GM21515 (cell line): ENCODE measurements at regions not wholly inside any gene's neighbourhood (a gene's known extent, or its start where the extent isn't known, plus 50 kb on each side); places are given as distances from the start of the nearest gene placed in this dataset.

ENCODE experiments used
- ATAC-seq: cut with Tn5 transposase; IDR thresholded peaks from one replicate; pipeline ENCODE4 v1.9.1; 2021; ENCODE audit not compliant: unreplicated experiment

DNA sequence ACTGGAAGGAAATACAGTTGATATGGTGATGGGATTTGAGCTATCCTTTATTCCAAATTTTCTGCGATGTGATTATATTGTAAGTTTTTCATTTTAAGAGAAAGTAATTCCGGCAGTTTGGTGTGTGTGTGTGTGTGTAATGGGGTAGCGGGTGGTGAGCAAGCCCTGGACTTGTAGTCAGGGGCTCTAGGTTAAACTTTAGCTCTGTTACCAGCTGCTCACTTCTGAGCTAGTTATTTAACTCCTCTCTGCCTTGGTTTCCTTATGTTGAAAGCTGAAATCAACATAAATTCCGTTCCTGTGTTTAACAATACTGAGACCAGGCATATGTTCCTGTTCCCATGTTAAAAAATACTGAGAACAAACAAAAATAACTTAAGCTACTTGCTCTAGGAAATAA lies 174.1 kb upstream of the CASK start:
- ATAC-seq: no peak

DNA sequence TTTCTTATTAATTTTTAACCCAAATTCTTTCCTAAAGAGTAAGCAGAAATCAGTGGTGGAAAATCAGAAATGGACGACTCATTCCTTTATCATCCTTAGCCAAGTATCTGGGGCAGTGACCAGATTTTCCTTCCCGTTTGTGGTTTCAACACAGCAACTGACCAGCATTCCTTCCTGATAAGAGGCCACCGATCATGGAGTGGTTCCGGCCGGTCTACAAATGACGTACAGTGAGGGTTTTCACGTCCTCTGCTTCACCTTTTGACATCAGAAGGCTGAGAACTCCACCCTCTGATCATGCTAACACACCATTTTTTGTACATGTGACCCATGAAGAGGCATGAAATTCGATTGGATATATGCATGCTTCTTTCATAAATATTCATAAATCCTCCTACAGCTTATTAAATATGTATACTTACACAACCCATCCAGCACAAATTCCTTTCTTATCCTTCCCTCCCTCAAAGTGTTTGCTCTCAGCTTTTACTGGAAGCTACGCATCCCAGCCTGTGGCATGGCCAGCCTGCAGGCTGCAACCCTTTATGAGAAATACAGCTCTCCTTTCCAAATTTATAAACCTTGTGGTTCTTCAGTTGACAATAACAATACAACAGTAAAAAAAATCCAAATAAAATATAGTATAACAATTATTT lies 173.0 kb upstream of the CASK start:
- ATAC-seq: no peak

DNA sequence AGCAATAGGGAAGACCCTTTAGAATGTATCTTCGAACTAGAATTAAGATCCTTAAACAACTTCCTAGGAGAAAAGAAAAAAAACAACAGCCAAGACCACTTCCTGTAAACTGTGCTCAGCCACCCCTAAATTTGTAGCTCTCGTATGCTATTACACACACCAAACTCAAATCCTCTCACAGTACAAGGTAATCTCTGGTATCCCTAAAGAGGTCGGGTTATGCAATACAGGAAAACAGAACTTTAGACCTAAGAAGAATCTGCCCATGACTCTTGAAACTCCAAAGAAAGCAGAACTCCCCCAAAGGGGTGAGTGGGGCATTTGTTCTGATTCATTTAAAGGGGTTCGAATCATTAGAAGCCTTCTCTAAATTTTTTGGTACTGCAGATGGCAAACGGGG lies 170.9 kb upstream of the CASK start:
- ATAC-seq: no peak

DNA sequence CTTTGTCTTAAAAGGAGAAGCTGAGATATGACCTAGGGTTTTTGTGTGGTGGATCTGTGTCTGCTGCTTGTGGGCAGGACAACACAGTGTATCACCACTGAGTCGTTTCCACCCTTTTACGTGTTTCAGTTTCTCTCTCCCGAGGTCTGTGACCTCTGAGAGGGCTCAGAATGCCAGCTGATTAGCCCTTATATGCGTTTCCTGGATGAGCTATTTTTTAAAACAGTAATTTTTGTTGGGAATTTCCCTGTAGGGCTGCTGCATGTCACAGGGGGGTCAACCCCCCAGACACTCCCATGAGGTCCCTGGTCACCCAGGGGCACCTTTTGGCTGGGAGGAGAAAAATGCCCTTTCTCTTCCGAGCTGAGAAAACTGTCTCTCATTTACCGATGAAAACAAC lies 170.4 kb upstream of the CASK start:
- ATAC-seq: no peak

DNA sequence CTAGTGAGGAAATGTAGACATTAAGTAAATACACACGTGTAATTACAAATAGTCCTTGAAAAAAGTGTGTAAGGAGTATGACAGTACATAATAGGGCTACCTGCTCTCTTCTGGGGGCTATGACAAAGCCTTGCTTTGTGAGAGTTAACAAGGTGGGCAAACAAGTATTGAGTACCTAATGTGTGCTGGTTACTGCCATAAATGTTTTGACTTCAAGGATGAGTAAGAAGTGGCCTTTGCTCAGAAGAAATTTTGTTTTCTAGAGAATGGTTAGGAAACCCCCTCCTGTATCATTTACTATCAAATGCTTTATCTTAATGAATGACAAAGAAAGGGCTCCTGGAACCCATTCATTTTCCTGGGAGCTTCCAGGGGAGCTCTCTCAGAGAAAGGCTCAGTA lies 167.0 kb upstream of the CASK start:
- ATAC-seq: no peak

DNA sequence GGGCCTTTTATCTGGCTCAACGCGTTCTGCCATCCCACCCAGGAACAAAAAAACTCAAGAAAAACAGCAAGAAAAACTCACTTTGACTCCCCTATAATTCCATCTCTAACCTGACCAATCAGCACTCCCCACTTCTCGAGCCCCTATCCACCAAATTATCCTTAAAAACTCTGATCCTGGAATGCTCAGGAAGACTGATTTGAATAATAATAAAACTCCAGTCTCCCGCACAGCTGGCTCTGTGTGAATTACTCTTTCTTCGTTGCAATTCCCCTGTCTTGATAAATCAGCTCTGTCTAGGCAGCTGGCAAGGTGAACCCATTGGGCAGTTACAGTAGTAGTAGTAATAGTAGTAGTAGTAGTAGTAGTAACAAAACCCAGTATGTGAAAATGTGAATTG lies 165.7 kb upstream of the CASK start:
- no peak for ATAC-seq

DNA sequence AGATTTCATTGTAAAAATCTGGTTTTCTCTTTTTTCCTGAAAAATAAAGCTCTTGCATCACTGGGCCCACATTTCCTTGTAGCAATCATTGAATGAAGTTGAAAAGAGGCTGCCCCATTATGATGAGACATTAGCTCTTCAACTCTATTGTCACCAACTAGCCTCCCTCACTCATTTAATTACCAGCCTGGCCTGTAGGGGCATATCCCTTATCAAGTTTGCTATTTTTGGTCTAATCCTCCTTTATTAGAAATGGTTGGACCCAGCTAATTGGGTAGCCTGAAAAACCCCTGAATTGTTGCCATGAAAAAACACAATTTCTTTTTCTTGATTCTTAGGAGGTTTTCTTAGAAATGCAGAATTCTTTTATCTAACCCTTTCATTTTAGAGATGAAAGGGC lies 164.6 kb upstream of the CASK start:
- ATAC-seq: no peak

DNA sequence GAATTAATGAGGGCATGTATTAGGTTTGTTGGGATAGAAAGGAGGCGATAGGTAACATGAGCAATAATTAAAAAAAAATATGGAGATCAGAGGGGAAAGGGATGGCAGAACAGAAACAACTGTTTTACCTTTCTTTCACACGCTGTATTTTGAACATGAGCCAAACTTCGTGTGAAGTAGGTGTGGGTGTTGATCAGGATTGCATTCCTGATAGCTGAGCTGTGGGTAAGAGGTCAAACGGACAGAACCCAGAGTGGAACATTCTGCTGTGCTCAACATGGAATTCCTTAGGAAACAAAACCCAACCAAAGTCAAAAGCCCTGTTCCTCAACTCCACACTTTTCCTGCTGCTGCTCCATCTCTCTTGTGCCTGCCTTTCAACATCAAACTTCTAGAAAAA lies 162.5 kb upstream of the CASK start:
- no peak for ATAC-seq

DNA sequence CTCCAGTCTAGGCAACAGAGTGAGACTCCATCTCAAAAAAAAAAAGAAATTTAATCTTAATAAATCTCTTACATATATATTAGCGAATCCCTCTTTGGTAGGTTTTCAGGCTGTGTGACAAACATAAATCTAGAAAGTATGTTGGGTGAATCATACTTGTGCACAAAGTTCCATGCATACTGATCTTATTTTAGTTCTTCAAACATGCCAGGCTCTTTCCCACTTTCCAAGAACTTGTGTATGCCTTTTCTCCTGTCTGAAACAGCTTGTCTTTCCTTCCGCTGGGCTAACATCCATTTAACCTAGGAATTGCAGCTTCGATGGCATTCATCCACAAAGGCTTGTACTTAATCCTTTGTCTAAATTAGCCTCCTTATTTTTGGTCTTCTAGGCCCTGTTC lies 156.6 kb upstream of the CASK start:
- no peak for ATAC-seq

DNA sequence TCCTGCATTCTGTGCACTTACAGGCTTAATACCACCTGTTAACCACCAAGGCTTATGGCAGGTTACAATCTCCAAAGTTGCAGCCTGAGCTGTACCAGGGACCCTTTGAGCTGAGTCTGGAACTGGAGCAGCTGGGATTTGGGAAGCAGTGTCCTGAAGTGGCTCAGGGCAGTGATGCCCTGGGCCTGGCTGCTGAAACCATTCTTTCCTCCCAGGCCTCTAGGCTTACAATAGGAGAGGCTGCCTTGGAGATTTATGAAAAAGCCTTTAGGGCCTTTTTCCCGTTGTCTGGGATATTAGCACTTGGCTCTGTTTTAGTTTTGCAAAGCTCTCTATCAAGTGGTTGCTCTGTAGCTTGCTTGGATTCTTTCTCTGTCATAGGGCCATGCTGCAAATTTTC lies 154.3 kb upstream of the CASK start:
- ATAC-seq: no peak

DNA sequence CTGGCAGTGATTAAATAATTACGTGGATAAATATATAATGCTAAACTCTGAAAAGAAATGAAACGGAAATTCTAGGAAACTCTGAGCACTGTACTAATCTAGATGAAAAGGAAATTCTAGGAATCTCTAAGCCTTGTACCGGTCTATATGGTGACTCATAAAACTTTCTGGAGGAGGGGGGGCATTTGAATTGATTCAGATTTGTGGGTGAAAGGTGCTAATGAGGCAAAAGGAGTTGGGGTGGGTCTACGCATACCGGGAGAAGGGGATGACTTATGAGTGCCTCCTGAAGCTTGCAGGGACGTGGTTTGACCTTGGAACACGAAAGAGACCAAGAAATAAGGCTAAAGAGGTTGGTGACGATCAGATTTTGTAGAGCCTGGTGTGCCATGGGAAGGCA lies 151.7 kb upstream of the CASK start:
- no peak for ATAC-seq

DNA sequence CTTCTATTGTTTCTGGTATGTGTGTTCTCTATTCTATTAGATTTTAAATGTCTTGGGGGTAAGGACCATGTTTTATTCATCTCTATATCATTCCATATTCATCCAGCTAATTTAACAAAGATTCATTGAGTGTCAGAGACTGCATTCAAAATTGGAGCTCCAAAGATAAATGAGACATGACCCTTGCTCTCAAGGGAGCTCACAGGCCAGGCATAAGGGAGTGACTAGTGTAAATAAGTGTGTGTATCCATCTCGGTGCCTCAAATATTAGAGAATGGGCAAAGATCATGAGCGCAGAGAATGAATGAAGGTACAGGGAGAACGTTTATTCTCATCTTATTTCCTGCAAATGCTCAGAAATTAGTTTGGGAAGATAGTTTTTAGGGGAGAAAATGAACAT lies 150.1 kb upstream of the CASK start:
- ATAC-seq: no peak

DNA sequence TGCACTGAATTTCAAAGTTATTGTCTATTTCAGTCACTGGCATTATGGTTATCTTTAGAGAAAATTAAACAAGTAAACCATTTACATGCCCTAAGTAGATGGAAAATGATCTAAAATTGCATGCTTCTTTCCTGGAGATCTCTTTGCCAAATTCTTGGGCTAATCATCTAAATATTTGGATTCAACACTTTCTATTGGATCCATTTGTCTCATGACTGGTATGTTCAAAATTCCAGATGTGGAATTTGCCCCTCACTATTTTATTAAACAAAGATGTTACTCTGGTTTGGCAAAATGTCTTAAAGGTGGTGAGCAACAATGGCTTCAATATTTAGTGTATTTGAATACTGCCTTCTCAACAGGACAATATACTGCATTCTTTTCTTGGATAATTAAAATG lies 147.5 kb upstream of the CASK start:
- ATAC-seq: no peak

DNA sequence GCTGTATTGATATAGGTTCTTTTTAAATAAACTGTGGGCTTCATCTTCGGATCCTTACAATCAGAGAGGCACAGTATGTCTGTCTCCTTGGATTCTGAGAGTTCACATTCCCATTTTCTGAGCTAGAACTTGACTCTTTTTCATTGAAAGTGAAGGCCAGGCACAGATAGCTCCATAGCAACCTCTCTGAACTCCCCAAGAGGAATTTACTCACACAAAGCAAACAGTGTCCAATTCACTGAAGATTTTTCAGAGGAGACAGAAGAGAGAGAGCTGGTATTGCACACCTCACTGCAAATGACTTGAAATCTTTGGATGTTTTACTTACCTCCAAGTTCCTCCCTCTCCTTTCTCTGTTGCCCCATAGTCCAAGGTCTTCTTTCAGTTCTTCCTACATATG lies 130.9 kb upstream of the CASK start:
- no peak for ATAC-seq

DNA sequence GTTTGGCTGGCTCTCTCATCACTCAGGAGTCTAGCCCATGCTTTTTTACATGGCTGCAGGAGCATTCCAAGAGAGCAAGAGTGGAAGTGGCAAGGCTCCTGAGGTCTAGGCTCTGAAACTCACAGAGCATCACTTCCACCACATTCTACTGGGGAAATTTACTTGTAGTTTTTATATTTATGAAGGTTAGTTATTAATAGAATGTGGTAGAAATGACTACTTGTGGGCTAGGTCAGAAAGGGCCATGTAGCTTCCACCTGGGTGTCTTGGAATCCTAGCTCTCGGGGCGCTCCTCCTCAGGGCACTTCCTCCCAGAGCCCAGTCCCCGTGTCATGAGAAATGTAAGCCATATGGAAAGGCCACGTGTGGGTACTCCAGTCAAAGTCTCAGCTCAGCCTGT lies 127.0 kb upstream of the CASK start:
- ATAC-seq: no peak

DNA sequence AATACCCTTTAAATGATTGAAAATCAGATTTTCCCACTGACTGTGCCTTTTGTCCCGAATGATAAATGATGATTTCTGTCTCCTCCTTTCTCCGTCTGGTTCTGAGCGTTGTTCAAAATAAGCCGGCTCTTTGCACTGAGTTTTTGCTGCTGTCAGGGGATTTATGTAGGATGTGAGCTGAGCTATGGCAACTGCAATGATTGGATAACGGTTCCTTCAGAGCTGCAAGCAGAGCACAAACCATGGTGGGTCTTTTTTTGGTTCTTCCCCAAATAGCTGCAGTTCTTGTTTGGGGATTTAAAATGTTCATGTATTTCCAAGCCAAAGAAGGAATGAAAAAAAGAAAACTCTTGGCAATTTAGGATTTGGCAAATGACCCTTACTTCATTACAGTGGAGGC lies 124.5 kb upstream of the CASK start:
- no peak for ATAC-seq

DNA sequence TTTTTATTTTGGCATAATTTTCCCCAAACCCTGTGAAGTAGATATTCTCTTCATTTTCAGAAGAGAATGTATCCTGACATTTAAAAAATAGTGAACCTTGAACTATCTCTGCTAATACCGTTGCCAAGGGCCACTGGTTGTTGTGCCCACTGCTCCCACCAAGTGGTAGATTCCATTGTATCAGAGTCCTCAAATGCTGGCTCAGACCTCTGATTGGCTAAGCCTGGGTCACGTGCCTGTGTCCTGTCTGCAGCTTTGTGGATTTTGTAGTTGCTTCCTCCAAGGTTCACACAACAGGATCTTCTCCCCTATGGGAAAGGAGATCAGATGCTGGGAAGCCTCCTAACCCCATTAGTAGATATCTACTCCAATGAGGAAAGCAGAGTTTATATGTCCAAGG lies 104.8 kb upstream of the CASK start:
- ATAC-seq: no peak

DNA sequence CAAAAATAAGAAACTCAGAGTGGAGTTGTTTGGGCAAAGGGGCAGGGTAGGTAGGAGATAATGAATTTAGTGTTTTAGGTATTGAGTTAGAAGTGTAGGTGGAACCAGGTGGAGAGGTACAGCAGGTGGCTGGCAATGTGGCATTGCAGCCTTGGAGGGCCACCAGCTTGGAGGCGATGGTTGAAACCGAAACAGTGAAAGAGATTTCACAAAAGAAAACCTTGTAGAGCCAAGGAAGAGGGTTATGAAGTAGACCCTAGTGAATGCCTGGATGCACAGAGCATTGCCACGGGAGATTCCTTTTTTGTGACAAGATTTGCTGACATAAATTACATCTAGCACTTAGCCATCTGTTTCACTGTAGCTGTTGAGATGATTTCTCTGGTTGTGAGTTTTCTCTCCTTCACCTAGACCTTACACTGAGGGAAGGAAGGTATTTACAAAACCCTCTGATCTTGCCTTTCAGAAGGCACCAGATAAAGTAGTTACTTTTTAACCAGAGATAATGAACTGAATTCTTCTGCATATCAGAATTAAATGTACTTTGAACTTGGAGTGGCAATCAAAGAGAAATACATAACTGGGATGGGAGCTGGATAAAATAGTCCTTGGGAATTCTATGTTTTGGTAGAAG lies 104.1 kb upstream of the CASK start:
- ATAC-seq: no peak

DNA sequence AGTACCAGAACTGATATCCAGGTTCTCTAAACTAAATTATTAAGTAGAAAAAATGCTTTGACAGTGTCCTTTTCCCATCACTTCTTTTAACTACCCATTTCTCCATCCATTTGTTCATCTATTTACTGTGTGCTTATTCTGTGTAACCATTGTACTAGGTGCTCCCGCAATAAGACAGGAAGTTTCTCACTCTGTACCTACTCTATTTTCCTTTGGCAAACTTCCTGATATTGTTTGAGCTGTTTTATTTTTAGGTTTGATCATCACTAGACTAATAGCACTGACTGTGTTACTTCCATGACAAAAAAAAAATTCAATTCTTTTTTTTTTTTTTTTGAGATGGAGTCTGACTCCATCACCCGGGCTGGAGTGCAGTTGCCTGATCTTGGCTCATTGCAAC lies 102.5 kb upstream of the CASK start:
- no peak for ATAC-seq

DNA sequence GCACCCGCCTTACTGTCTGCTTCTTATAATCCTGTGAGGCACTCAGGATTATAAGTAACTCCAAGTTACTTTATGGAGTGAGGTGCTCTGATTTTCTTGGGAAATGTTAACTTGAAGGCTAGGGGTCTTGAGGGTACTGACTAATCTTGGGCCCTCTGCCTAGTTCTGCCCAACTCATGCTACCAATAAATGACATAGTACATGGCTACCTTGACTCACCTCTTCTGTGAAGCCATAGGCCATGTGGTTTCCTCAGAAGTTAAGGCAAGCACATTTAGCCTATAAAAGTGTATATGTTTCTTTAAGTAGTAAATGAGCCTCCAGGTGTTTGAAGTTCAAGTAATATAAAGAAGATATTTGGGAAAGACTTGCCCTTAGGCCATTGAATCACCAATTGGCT lies 99.8 kb upstream of the CASK start:
- ATAC-seq: no peak

DNA sequence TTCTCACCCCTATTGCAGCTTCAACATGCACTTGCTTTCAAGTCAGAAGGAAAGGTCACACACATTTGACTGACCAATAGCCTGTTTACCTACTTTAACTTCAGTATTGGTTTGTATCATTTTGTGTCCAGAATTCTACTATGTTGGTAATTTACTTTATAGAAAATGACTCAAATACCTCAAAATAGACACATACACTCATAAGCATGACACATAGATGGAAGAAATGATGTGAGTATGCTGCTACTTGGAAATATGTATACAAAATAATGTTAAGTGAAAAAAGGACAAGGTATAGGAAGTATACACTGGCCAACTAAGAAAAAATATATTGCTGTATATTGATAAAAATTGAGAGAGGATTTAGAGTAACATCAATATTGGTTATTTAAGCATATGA lies 98.8 kb upstream of the CASK start:
- no peak for ATAC-seq

DNA sequence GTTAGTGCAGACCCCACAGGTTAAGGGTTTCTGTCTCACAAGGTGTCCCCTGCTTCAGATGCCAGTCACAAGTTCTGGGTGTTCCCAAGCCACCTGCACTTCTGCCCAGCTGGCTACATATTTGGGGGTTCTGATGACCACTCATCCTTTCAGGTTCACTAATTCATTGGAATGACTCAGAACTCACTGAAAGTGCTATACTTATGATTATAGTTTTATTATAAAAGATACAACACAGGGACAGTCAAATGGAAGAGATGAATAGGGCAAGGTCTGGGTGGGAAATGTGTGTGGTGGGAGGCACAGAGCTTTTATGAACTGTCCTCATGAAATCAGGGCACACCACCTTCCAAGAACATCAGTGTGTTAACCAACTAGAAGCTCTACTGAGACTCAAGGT lies 97.7 kb upstream of the CASK start:
- ATAC-seq: no peak

DNA sequence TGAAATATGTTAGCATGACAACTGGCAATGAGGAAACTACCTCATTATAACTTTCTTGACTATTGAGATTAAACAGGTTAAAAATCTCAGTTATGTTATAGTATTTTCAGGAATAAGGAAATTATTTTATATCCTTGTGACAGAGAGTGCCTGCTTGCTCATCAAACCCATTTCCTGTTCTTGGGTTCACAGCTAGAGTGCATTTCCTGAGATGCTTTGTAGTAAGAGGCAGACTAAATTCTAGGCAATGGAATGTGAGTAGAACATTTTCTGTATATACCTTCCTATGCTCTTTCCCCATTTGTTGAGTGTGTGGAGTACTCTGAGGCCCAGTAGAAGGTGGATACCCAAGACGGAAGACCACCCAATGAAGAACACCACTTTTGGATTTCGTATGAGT lies 96.9 kb upstream of the CASK start:
- no peak for ATAC-seq
